HEK293 (cell line): ENCODE measurements at regions not wholly inside any gene's neighbourhood (a gene's known extent, or its start where the extent isn't known, plus 50 kb on each side); places are given as distances from the start of the nearest gene placed in this dataset.

Source experiments
- KLF9 ChIP-seq: fragments of 450-650 bp; formaldehyde crosslinking; IDR thresholded peaks from 2 replicates; pipeline ENCODE4 v1.5.1; 2016; ENCODE audit warnings: missing biosample characterization, missing genetic modification characterization, low read depth
- MZF1 ChIP-seq: fragments of 450-650 bp; formaldehyde crosslinking; IDR thresholded peaks from 2 replicates; pipeline ENCODE4 v1.5.1; 2017; ENCODE audit warnings: missing biosample characterization, missing genetic modification characterization, borderline replicate concordance
- OSR2 ChIP-seq: fragments of 450-650 bp; formaldehyde crosslinking; IDR thresholded peaks from 2 replicates; pipeline ENCODE4 v1.5.1; 2016; ENCODE audit warnings: missing biosample characterization, missing genetic modification characterization
- REPIN1 ChIP-seq: fragments of 450-650 bp; formaldehyde crosslinking; IDR thresholded peaks from 2 replicates; pipeline ENCODE4 v1.5.1; 2017; ENCODE audit warnings: missing biosample characterization, missing genetic modification characterization, low read depth
- ZFHX2 ChIP-seq: fragments of 450-650 bp; formaldehyde crosslinking; conservative IDR thresholded peaks from 2 replicates; pipeline ENCODE4 v1.5.1; 2016; ENCODE audit warnings: missing biosample characterization, missing genetic modification characterization
- ZIC2 ChIP-seq: fragments of 450-650 bp; formaldehyde crosslinking; IDR thresholded peaks from 2 replicates; pipeline ENCODE4 v1.5.1; 2016; ENCODE audit warnings: missing biosample characterization, missing genetic modification characterization
- ZNF112 ChIP-seq: fragments of 450-650 bp; formaldehyde crosslinking; IDR thresholded peaks from 2 replicates; pipeline ENCODE4 v1.5.0; 2017; ENCODE audit warnings: missing biosample characterization, missing genetic modification characterization
- ZNF19 ChIP-seq: fragments of 450-650 bp; formaldehyde crosslinking; IDR thresholded peaks from 2 replicates; pipeline ENCODE4; 2016; ENCODE audit warnings: missing biosample characterization, missing genetic modification characterization, low read depth
- ZNF202 ChIP-seq: fragments of 450-650 bp; formaldehyde crosslinking; IDR thresholded peaks from 2 replicates; pipeline ENCODE4 v1.5.1; 2016; ENCODE audit warnings: missing biosample characterization, missing genetic modification characterization, borderline replicate concordance
- ZNF274 ChIP-seq, 2 experiments: fragments of 200-500 bp in 1 of 2; fragments of 450-650 bp in 1 of 2; sonication (Bioruptor generic) in 1 of 2; formaldehyde crosslinking in 1 of 2; IDR thresholded peaks; 2 replicates each; pipeline versions ENCODE4 v1.5.1 to v1.6.1; 2014 to 2016; ENCODE audit warnings: borderline replicate concordance in 1 of 2, inconsistent platforms in 1 of 2, low read length in 1 of 2, missing biosample characterization in 1 of 2, missing genetic modification characterization in 1 of 2
- ZNF335 ChIP-seq: fragments of 450-650 bp; formaldehyde crosslinking; conservative IDR thresholded peaks from 2 replicates; pipeline ENCODE4 v1.5.1; 2016; ENCODE audit warnings: missing biosample characterization, missing genetic modification characterization
- ZNF394 ChIP-seq: fragments of 450-650 bp; formaldehyde crosslinking; IDR thresholded peaks from 2 replicates; pipeline ENCODE4 v1.5.1; 2016; ENCODE audit warnings: missing biosample characterization, missing genetic modification characterization, mild to moderate bottlenecking, moderate library complexity, borderline replicate concordance
- ZNF561 ChIP-seq: fragments of 450-650 bp; IDR thresholded peaks from 2 replicates; pipeline ENCODE4 v1.5.1; 2018; ENCODE audit warnings: missing biosample characterization, missing genetic modification characterization, borderline replicate concordance
- ZNF747 ChIP-seq: fragments of 450-650 bp; formaldehyde crosslinking; IDR thresholded peaks from 2 replicates; pipeline ENCODE4 v1.5.1; 2016; ENCODE audit warnings: missing biosample characterization, missing genetic modification characterization
- ZNF768 ChIP-seq: fragments of 450-650 bp; formaldehyde crosslinking; IDR thresholded peaks from 2 replicates; pipeline ENCODE4 v1.5.1; 2018; ENCODE audit warnings: missing biosample characterization, mild to moderate bottlenecking, missing genetic modification characterization
- ZSCAN16 ChIP-seq: fragments of 450-650 bp; formaldehyde crosslinking; IDR thresholded peaks from 2 replicates; pipeline ENCODE4 v1.5.1; 2016; ENCODE audit warnings: missing biosample characterization, missing genetic modification characterization
- TF ChIP-seq, protein P1 (sequence below): sonication (generic); formaldehyde crosslinking; IDR thresholded peaks from 2 replicates; pipeline ENCODE4 v1.8.1; 2022; ENCODE audit warnings: mild to moderate bottlenecking, moderate library complexity, missing genetic modification reagents
- TF ChIP-seq, protein P2 (sequence below): fragments of 450-650 bp; formaldehyde crosslinking; IDR thresholded peaks from 2 replicates; pipeline ENCODE4 v1.5.1; 2016; ENCODE audit warnings: missing biosample characterization, missing genetic modification characterization
- TF ChIP-seq, protein P3 (sequence below): fragments of 450-650 bp; formaldehyde crosslinking; IDR thresholded peaks from 2 replicates; pipeline ENCODE4 v1.5.1; 2016; ENCODE audit warnings: missing biosample characterization, missing genetic modification characterization, borderline replicate concordance
- TF ChIP-seq, protein P4 (sequence below): fragments of 450-650 bp; formaldehyde crosslinking; IDR thresholded peaks from 2 replicates; pipeline ENCODE4 v1.5.1; 2017; ENCODE audit warnings: missing biosample characterization, mild to moderate bottlenecking, missing genetic modification characterization, moderate library complexity
- TF ChIP-seq, protein P5 (sequence below): fragments of 450-650 bp; formaldehyde crosslinking; IDR thresholded peaks from 2 replicates; pipeline ENCODE4; 2016; ENCODE audit warnings: missing biosample characterization, missing genetic modification characterization
- TF ChIP-seq, protein P6 (sequence below): fragments of 450-650 bp; formaldehyde crosslinking; IDR thresholded peaks from 2 replicates; pipeline ENCODE4 v1.5.1; 2017; ENCODE audit warnings: missing biosample characterization, missing genetic modification characterization
- TF ChIP-seq, protein P7 (sequence below): fragments of 450-650 bp; formaldehyde crosslinking; IDR thresholded peaks from 2 replicates; pipeline ENCODE4 v1.5.1; 2016; ENCODE audit warnings: missing biosample characterization, missing genetic modification characterization

DNA sequence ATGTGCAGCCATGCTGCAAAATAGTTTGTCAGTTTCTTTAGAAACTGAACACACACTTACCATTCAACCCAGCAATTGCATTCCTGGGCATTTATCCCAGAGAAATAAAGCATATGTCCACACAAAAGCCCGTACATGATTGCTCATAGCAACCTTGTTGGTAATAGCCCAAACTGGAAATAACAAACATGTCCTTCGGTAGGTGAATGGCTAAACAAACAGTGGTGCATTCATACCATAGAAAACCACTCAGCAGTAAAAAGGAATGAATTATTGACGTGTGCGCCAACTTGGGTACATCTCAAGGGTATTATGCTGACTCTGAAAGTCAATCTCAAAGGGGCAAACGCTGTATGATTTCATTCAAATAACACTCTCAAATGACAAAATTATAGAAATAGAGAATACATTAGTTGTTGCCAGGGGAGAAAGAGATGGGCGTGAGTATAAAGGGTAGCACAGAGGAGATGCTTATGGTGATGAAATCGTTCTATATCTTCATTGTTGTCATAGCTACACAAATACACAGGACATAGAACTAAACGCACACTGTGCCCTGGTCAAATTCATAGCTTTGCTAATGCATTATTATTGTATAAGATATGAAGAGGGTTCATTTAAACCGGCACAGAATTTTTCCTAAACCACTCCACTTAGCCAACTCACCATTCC lies 58.2 kb downstream of the DRD1 start (continued):
- TF ChIP-seq, protein P1, sequence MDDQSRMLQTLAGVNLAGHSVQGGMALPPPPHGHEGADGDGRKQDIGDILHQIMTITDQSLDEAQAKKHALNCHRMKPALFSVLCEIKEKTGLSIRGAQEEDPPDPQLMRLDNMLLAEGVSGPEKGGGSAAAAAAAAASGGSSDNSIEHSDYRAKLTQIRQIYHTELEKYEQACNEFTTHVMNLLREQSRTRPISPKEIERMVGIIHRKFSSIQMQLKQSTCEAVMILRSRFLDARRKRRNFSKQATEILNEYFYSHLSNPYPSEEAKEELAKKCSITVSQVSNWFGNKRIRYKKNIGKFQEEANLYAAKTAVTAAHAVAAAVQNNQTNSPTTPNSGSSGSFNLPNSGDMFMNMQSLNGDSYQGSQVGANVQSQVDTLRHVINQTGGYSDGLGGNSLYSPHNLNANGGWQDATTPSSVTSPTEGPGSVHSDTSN, result no peak
- no peak for TF ChIP-seq REPIN1 (tag by site-specific recombination)
- TF ChIP-seq ZSCAN16 (tag by site-specific recombination), result no peak
- no peak for TF ChIP-seq ZNF394 (tag by site-specific recombination)
- no peak for TF ChIP-seq MZF1 (tag by site-specific recombination)
- TF ChIP-seq ZNF274 (IDR thresholded peaks at IDR 0.05; ENCODE audit: low read length), result no peak
- no peak for TF ChIP-seq ZNF274 (tag by site-specific recombination; IDR thresholded peaks at IDR 0.05; ENCODE audit: borderline replicate concordance)
- TF ChIP-seq ZNF335 (tag by site-specific recombination), result peak; percentile 27; the same call in 1 of the 2 replicates
- TF ChIP-seq OSR2 (tag by site-specific recombination), result peak; percentile 93
- no peak for TF ChIP-seq ZIC2
- TF ChIP-seq, protein P2, sequence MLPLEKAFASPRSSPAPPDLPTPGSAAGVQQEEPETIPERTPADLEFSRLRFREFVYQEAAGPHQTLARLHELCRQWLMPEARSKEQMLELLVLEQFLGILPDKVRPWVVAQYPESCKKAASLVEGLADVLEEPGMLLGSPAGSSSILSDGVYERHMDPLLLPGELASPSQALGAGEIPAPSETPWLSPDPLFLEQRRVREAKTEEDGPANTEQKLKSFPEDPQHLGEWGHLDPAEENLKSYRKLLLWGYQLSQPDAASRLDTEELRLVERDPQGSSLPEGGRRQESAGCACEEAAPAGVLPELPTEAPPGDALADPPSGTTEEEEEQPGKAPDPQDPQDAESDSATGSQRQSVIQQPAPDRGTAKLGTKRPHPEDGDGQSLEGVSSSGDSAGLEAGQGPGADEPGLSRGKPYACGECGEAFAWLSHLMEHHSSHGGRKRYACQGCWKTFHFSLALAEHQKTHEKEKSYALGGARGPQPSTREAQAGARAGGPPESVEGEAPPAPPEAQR (tag by site-specific recombination), result no peak
- TF ChIP-seq ZNF112 (tag by site-specific recombination), result no peak
- no peak for TF ChIP-seq ZNF768 (tag by site-specific recombination)
- no peak for TF ChIP-seq ZNF202 (tag by site-specific recombination)
- TF ChIP-seq, protein P3, sequence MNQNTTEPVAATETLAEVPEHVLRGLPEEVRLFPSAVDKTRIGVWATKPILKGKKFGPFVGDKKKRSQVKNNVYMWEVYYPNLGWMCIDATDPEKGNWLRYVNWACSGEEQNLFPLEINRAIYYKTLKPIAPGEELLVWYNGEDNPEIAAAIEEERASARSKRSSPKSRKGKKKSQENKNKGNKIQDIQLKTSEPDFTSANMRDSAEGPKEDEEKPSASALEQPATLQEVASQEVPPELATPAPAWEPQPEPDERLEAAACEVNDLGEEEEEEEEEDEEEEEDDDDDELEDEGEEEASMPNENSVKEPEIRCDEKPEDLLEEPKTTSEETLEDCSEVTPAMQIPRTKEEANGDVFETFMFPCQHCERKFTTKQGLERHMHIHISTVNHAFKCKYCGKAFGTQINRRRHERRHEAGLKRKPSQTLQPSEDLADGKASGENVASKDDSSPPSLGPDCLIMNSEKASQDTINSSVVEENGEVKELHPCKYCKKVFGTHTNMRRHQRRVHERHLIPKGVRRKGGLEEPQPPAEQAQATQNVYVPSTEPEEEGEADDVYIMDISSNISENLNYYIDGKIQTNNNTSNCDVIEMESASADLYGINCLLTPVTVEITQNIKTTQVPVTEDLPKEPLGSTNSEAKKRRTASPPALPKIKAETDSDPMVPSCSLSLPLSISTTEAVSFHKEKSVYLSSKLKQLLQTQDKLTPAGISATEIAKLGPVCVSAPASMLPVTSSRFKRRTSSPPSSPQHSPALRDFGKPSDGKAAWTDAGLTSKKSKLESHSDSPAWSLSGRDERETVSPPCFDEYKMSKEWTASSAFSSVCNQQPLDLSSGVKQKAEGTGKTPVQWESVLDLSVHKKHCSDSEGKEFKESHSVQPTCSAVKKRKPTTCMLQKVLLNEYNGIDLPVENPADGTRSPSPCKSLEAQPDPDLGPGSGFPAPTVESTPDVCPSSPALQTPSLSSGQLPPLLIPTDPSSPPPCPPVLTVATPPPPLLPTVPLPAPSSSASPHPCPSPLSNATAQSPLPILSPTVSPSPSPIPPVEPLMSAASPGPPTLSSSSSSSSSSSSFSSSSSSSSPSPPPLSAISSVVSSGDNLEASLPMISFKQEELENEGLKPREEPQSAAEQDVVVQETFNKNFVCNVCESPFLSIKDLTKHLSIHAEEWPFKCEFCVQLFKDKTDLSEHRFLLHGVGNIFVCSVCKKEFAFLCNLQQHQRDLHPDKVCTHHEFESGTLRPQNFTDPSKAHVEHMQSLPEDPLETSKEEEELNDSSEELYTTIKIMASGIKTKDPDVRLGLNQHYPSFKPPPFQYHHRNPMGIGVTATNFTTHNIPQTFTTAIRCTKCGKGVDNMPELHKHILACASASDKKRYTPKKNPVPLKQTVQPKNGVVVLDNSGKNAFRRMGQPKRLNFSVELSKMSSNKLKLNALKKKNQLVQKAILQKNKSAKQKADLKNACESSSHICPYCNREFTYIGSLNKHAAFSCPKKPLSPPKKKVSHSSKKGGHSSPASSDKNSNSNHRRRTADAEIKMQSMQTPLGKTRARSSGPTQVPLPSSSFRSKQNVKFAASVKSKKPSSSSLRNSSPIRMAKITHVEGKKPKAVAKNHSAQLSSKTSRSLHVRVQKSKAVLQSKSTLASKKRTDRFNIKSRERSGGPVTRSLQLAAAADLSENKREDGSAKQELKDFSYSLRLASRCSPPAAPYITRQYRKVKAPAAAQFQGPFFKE (tag by site-specific recombination), result no peak
- TF ChIP-seq ZNF747 (tag by site-specific recombination), result no peak
- TF ChIP-seq, protein P4, sequence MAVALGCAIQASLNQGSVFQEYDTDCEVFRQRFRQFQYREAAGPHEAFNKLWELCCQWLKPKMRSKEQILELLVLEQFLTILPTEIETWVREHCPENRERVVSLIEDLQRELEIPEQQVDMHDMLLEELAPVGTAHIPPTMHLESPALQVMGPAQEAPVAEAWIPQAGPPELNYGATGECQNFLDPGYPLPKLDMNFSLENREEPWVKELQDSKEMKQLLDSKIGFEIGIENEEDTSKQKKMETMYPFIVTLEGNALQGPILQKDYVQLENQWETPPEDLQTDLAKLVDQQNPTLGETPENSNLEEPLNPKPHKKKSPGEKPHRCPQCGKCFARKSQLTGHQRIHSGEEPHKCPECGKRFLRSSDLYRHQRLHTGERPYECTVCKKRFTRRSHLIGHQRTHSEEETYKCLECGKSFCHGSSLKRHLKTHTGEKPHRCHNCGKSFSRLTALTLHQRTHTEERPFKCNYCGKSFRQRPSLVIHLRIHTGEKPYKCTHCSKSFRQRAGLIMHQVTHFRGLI (tag by site-specific recombination), result peak; percentile 55; the same call in 1 of the 2 replicates
- peak; percentile 78 for TF ChIP-seq ZNF561 (tag by site-specific recombination)
- TF ChIP-seq, protein P5, sequence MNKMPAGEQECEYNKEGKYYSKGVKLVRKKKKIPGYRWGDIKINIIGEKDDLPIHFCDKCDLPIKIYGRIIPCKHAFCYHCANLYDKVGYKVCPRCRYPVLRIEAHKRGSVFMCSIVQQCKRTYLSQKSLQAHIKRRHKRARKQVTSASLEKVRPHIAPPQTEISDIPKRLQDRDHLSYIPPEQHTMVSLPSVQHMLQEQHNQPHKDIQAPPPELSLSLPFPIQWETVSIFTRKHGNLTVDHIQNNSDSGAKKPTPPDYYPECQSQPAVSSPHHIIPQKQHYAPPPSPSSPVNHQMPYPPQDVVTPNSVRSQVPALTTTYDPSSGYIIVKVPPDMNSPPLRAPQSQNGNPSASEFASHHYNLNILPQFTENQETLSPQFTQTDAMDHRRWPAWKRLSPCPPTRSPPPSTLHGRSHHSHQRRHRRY (tag by site-specific recombination), result no peak
- TF ChIP-seq, protein P6, sequence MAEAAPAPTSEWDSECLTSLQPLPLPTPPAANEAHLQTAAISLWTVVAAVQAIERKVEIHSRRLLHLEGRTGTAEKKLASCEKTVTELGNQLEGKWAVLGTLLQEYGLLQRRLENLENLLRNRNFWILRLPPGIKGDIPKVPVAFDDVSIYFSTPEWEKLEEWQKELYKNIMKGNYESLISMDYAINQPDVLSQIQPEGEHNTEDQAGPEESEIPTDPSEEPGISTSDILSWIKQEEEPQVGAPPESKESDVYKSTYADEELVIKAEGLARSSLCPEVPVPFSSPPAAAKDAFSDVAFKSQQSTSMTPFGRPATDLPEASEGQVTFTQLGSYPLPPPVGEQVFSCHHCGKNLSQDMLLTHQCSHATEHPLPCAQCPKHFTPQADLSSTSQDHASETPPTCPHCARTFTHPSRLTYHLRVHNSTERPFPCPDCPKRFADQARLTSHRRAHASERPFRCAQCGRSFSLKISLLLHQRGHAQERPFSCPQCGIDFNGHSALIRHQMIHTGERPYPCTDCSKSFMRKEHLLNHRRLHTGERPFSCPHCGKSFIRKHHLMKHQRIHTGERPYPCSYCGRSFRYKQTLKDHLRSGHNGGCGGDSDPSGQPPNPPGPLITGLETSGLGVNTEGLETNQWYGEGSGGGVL (tag by site-specific recombination), result no peak
- TF ChIP-seq KLF9 (tag by site-specific recombination), result no peak
- TF ChIP-seq, protein P7, sequence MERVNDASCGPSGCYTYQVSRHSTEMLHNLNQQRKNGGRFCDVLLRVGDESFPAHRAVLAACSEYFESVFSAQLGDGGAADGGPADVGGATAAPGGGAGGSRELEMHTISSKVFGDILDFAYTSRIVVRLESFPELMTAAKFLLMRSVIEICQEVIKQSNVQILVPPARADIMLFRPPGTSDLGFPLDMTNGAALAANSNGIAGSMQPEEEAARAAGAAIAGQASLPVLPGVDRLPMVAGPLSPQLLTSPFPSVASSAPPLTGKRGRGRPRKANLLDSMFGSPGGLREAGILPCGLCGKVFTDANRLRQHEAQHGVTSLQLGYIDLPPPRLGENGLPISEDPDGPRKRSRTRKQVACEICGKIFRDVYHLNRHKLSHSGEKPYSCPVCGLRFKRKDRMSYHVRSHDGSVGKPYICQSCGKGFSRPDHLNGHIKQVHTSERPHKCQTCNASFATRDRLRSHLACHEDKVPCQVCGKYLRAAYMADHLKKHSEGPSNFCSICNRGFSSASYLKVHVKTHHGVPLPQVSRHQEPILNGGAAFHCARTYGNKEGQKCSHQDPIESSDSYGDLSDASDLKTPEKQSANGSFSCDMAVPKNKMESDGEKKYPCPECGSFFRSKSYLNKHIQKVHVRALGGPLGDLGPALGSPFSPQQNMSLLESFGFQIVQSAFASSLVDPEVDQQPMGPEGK (tag by site-specific recombination), result no peak
- no peak for TF ChIP-seq ZNF19 (tag by site-specific recombination)
- TF ChIP-seq ZFHX2, result no peak
